GM12878 (cell line): ENCODE measurements at regions not wholly inside any gene's neighbourhood (a gene's known extent, or its start where the extent isn't known, plus 50 kb on each side); places are given as distances from the start of the nearest gene placed in this dataset.

Experiments
- ATAC-seq: fragments of 200-7000 bp; cut with Tn5 transposase; 3 replicates; pipeline ENCODE4 v1.9.1; 2020; ENCODE audit warnings: mild to moderate bottlenecking, moderate library complexity
- BruUV-seq: library from RNA; stranded (reverse); fragments of 400-500 nt; replicated peaks from 2 replicates; lab custom pipeline; 2021; lab: Mats Ljungman, UMichigan
- CTCF ChIA-PET: fragments of 300-600 bp; sonication (Branson Sonifier 250); formaldehyde crosslinking; extraction: SDS; loops from one replicate; lab custom pipeline; 2021; ENCODE audit warnings: inconsistent platforms; lab: Yijun Ruan, JAX
- POLR2A ChIA-PET: fragments of 350-600 bp; formaldehyde crosslinking; extraction: SDS; loops from one replicate; lab custom pipeline; 2021; ENCODE audit warnings: inconsistent platforms; lab: Charles Lee
- RAD21 ChIA-PET: fragments of 300-600 bp; sonication (Branson Sonifier 250); formaldehyde crosslinking; loops from one replicate; lab custom pipeline; 2023; ENCODE audit warnings: antibody characterized with exemption; ENCODE audit not compliant: unreplicated experiment; lab: Charles Lee
- SMC1A ChIA-PET: fragments of 300-600 bp; sonication (Branson Sonifier 250); formaldehyde crosslinking; loops from one replicate; lab custom pipeline; 2023; ENCODE audit not compliant: unreplicated experiment, uncharacterized antibody; lab: Charles Lee
- DNase-seq: peaks from one replicate; pipeline ENCODE4 v3.0.0-alpha.2; 2011; ENCODE audit warnings: low read depth, low spot score
- FAIRE-seq: peaks from 3 replicates; lab custom pipeline; 2011; peaks lifted over from hg19 to GRCh38; lab: Jason Lieb, UNC
- H2AFZ ChIP-seq: 2 replicates; pipeline ENCODE4 v1.6.0; 2011; ENCODE audit warnings: low read depth, low read length, control low read depth; ENCODE audit not compliant: control insufficient read depth
- H3K27ac ChIP-seq: 2 replicates; pipeline ENCODE4 v1.5.1; 2011; ENCODE audit warnings: control low read depth; ENCODE audit not compliant: control insufficient read depth, insufficient read depth
- H3K27me3 ChIP-seq, 2 experiments: replicated peaks in 1 of 2; 2 replicates each; pipeline versions ENCODE4 v1.6.0 to v1.6.1; 2011; ENCODE audit warnings: low read length in 1 of 2; ENCODE audit not compliant: control insufficient read depth in 2 of 2, insufficient read depth in 2 of 2
- H3K36me3 ChIP-seq, 2 experiments: 2 replicates each; pipeline ENCODE4 v1.5.1; 2011; ENCODE audit warnings: low read length in 1 of 2; ENCODE audit not compliant: control insufficient read depth in 2 of 2, insufficient read depth in 2 of 2
- H3K4me1 ChIP-seq: 2 replicates; pipeline ENCODE4 v1.6.1; 2011; ENCODE audit warnings: mild to moderate bottlenecking, low read length, moderate library complexity, mixed read lengths; ENCODE audit not compliant: control insufficient read depth, insufficient read depth
- H3K4me2 ChIP-seq: 2 replicates; pipeline ENCODE4 v1.6.0; 2011; ENCODE audit warnings: control low read depth; ENCODE audit not compliant: control insufficient read depth, insufficient read depth
- H3K4me3 ChIP-seq: fragments of 200-600 bp; sonication (generic); 2 replicates; pipeline ENCODE4 v1.5.1; 2016
- H3K79me2 ChIP-seq: 2 replicates; pipeline ENCODE4 v1.6.0; 2011; ENCODE audit warnings: low read length; ENCODE audit not compliant: control insufficient read depth, insufficient read depth
- H3K9ac ChIP-seq: 2 replicates; pipeline ENCODE4 v1.8.0; 2011; ENCODE audit warnings: low read length, control low read depth, mixed read lengths; ENCODE audit not compliant: control insufficient read depth, insufficient read depth
- H3K9me3 ChIP-seq: replicated peaks from 3 replicates; pipeline ENCODE4 v1.5.1; 2011; ENCODE audit warnings: mild to moderate bottlenecking, low read length; ENCODE audit not compliant: control insufficient read depth, insufficient read depth
- H4K20me1 ChIP-seq: 2 replicates; pipeline ENCODE4 v1.6.0; 2011; ENCODE audit not compliant: control insufficient read depth, insufficient read depth
- GABPA ChIP-seq: IDR thresholded peaks from 2 replicates; pipeline ENCODE4 v1.6.1; 2014; ENCODE audit warnings: antibody characterized with exemption, low read depth, mild to moderate bottlenecking, inconsistent platforms
- LARP7 ChIP-seq: fragments of 450-650 bp; IDR thresholded peaks from 2 replicates; pipeline ENCODE4 v1.6.1; 2017; ENCODE audit warnings: mild to moderate bottlenecking
- RB1 ChIP-seq: fragments of 450-650 bp; formaldehyde crosslinking; IDR thresholded peaks from 2 replicates; pipeline ENCODE4 v1.6.1; 2017; ENCODE audit warnings: mild to moderate bottlenecking, borderline replicate concordance
- YBX1 ChIP-seq: fragments of 450-650 bp; IDR thresholded peaks from 2 replicates; pipeline ENCODE4 v1.6.1; 2016; ENCODE audit warnings: antibody characterized with exemption
- ZNF24 ChIP-seq: fragments of 450-650 bp; IDR thresholded peaks from 2 replicates; pipeline ENCODE4 v1.6.1; 2017; ENCODE audit warnings: antibody characterized with exemption, mild to moderate bottlenecking
- ZNF622 ChIP-seq: fragments of 450-650 bp; IDR thresholded peaks from 2 replicates; pipeline ENCODE4 v1.6.1; 2017; ENCODE audit warnings: mild to moderate bottlenecking, inconsistent platforms
- WGBS: methylation state at CpG from one replicate; pipeline ENCODE4 v1.1.6; 2016; ENCODE audit warnings: low lambda C conversion rate; ENCODE audit not compliant: insufficient replicate concordance, insufficient coverage; ENCODE audit errors: missing lambda C conversion rate; 5-methylcytosine and 5-hydroxymethylcytosine counted together
- in situ Hi-C: fragments of 300-500 bp; cut with MboI; formaldehyde crosslinking; loops from 9 replicates; pipeline ENCODE4 v1.14.3; 2018; ENCODE audit warnings: mixed read lengths
- intact Hi-C: fragments of 100-400 bp; cut with micrococcal nuclease; formaldehyde crosslinking; loops from one replicate; pipeline ENCODE4 v1.14.2; 2022; ENCODE audit not compliant: unreplicated experiment
- TF ChIP-seq, protein P1 (sequence below): fragments of 450-650 bp; formaldehyde crosslinking; IDR thresholded peaks from 2 replicates; pipeline ENCODE4 v1.4.0; 2020; ENCODE audit warnings: mild to moderate bottlenecking, moderate library complexity
- TF ChIP-seq, protein P2 (sequence below): IDR thresholded peaks from 2 replicates; pipeline ENCODE4 v1.6.1; 2011; ENCODE audit warnings: borderline replicate concordance, low read depth, mild to moderate bottlenecking, moderate library complexity, mixed read lengths, low read length; ENCODE audit not compliant: insufficient read depth; ENCODE audit errors: extremely low read length
- TF ChIP-seq, protein P3 (sequence below): fragments of 450-650 bp; formaldehyde crosslinking; IDR thresholded peaks from 2 replicates; pipeline ENCODE4 v1.4.0; 2022; ENCODE audit warnings: mild to moderate bottlenecking, moderate library complexity
- TF ChIP-seq, protein P4 (sequence below): IDR thresholded peaks from 2 replicates; pipeline ENCODE4 v1.6.1; 2011; ENCODE audit warnings: borderline replicate concordance, low read depth, mild to moderate bottlenecking, moderate library complexity, low read length; ENCODE audit not compliant: insufficient read depth, poor library complexity, severe bottlenecking

DNA sequence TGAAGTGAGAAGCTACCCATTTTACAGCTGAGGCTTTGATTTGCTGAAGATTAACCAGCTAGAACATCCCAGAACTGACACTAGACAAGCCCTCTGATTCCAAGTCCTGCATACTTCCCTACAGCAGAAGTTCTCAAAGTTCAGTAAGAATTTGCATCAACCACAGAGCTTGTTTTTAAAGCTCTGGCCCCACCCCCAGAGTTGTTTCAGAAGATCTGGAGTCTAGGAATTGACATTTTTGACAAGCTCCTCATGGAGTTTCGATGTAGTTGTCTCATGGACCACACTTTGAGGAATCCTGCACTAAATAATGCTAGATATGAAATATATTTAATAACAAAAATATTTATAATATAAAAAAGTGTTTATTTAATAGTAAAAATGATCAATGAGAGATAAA is 120.3 kb upstream of the ADAMTS18 start (continued):
- TF ChIP-seq, protein P1, sequence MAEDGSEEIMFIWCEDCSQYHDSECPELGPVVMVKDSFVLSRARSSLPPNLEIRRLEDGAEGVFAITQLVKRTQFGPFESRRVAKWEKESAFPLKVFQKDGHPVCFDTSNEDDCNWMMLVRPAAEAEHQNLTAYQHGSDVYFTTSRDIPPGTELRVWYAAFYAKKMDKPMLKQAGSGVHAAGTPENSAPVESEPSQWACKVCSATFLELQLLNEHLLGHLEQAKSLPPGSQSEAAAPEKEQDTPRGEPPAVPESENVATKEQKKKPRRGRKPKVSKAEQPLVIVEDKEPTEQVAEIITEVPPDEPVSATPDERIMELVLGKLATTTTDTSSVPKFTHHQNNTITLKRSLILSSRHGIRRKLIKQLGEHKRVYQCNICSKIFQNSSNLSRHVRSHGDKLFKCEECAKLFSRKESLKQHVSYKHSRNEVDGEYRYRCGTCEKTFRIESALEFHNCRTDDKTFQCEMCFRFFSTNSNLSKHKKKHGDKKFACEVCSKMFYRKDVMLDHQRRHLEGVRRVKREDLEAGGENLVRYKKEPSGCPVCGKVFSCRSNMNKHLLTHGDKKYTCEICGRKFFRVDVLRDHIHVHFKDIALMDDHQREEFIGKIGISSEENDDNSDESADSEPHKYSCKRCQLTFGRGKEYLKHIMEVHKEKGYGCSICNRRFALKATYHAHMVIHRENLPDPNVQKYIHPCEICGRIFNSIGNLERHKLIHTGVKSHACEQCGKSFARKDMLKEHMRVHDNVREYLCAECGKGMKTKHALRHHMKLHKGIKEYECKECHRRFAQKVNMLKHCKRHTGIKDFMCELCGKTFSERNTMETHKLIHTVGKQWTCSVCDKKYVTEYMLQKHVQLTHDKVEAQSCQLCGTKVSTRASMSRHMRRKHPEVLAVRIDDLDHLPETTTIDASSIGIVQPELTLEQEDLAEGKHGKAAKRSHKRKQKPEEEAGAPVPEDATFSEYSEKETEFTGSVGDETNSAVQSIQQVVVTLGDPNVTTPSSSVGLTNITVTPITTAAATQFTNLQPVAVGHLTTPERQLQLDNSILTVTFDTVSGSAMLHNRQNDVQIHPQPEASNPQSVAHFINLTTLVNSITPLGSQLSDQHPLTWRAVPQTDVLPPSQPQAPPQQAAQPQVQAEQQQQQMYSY (CRISPR knock-in tag) = no peak
- TF ChIP-seq GABPA = no peak

DNA sequence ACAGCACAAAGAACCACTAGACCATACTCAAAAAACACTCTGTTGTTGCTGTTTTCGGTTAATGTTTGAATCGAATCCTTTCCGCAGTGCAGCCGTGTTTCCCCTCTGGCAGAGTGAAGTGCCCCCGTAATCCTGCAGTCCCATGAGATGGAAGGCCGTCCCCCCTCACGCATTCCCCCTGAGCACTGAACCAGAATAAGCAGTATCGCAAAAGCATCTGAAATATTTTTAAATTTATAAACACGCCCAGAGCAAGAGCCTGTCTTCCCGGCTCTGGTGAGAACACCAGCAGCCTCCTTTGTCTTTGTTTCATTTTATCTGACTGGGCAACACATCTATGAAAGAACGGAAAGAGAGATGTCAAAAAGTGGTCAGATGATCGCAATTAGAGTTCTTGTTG is 121.0 kb upstream of the ADAMTS18 start:
- no peaks in the 10 kb centered on the region; a peak in 1 of 4 replicates for H3K27me3 ChIP-seq
- H3K79me2 ChIP-seq = no peaks in the 10 kb centered on the region
- CTCF ChIA-PET = no interaction called here
- no peaks in the 10 kb centered on the region for H3K9me3 ChIP-seq
- no peak overlapping the region for H2AFZ ChIP-seq
- no peak overlapping the region for H3K27ac ChIP-seq
- 43% methylated on average over 12 of the region's 12 CpGs for WGBS
- H3K4me2 ChIP-seq = no peak overlapping the region
- H3K4me1 ChIP-seq = no peaks in the 10 kb centered on the region
- FAIRE-seq = no peak
- BruUV-seq = no TSS peak
- no peak for ATAC-seq
- no peaks in the 10 kb centered on the region for H4K20me1 ChIP-seq
- POLR2A ChIA-PET = no interaction called here
- H3K9ac ChIP-seq = no peak overlapping the region
- SMC1A ChIA-PET = no interaction called here
- in situ Hi-C loops = no loop called here
- TF ChIP-seq, protein P2, sequence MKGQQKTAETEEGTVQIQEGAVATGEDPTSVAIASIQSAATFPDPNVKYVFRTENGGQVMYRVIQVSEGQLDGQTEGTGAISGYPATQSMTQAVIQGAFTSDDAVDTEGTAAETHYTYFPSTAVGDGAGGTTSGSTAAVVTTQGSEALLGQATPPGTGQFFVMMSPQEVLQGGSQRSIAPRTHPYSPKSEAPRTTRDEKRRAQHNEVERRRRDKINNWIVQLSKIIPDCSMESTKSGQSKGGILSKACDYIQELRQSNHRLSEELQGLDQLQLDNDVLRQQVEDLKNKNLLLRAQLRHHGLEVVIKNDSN = no peak
- TF ChIP-seq LARP7 (no peak), RB1 (no peak), YBX1 (no peak), ZNF622 (no peak), ZNF24 (no peak)
- TF ChIP-seq, protein P3, sequence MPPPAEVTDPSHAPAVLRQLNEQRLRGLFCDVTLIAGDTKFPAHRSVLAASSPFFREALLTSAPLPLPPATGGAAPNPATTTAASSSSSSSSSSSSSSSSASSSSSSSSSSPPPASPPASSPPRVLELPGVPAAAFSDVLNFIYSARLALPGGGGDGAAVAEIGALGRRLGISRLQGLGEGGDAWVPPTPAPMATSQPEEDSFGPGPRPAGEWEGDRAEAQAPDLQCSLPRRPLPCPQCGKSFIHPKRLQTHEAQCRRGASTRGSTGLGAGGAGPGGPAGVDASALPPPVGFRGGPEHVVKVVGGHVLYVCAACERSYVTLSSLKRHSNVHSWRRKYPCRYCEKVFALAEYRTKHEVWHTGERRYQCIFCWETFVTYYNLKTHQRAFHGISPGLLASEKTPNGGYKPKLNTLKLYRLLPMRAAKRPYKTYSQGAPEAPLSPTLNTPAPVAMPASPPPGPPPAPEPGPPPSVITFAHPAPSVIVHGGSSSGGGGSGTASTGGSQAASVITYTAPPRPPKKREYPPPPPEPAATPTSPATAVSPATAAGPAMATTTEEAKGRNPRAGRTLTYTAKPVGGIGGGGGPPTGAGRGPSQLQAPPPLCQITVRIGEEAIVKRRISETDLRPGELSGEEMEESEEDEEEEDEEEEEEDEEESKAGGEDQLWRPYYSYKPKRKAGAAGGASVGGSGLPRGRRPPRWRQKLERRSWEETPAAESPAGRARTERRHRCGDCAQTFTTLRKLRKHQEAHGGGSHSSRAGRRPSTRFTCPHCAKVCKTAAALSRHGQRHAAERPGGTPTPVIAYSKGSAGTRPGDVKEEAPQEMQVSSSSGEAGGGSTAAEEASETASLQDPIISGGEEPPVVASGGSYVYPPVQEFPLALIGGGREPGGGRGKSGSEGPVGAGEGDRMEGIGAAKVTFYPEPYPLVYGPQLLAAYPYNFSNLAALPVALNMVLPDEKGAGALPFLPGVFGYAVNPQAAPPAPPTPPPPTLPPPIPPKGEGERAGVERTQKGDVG (CRISPR knock-in tag) = no peak
- TF ChIP-seq, protein P4, sequence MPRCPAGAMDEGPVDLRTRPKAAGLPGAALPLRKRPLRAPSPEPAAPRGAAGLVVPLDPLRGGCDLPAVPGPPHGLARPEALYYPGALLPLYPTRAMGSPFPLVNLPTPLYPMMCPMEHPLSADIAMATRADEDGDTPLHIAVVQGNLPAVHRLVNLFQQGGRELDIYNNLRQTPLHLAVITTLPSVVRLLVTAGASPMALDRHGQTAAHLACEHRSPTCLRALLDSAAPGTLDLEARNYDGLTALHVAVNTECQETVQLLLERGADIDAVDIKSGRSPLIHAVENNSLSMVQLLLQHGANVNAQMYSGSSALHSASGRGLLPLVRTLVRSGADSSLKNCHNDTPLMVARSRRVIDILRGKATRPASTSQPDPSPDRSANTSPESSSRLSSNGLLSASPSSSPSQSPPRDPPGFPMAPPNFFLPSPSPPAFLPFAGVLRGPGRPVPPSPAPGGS = no peak
- TF ChIP-seq, all 136 proteins: peak for 0
- DNase-seq = no peak
- intact Hi-C loops = no loop called here
- RAD21 ChIA-PET = no interaction called here
- Histone ChIP-seq H3K4me3 (no peak overlapping the region), H3K36me3 (no peaks in the 10 kb centered on the region)
